WTC11 (cell line): ENCODE measurements at regions not wholly inside any gene's neighbourhood (a gene's known extent, or its start where the extent isn't known, plus 50 kb on each side); places are given as distances from the start of the nearest gene placed in this dataset.
A peak's percentile ranks its signal among the peaks of the same experiment; 100 is the strongest.

Experiments
- ATAC-seq: fragments of 200-7000 bp; cut with Tn5 transposase; 2 replicates; pipeline ENCODE4 v1.10.0; 2021; ENCODE audit warnings: mild to moderate bottlenecking, moderate library complexity
- CTCF ChIA-PET: fragments of 300-600 bp; sonication (Branson Sonifier 250); formaldehyde crosslinking; loops from one replicate; lab custom pipeline; 2021; ENCODE audit warnings: antibody characterized with exemption; lab: Charles Lee
- POLR2A ChIA-PET: fragments of 350-600 bp; sonication (Branson Sonifier 250); formaldehyde crosslinking; loops from one replicate; lab custom pipeline; 2021; ENCODE audit warnings: antibody characterized with exemption; lab: Charles Lee
- DNase-seq: peaks from one replicate; pipeline ENCODE4 v3.0.0; 2021; ENCODE audit warnings: low spot score
- H3K27ac Mint-ChIP-seq: 2 replicates; pipeline ENCODE4 v1.8.0; 2021; ENCODE audit warnings: mixed read lengths
- H3K27me3 Mint-ChIP-seq: 2 replicates; pipeline ENCODE4 v1.8.0; 2021; ENCODE audit warnings: low read depth, mild to moderate bottlenecking, moderate library complexity, mixed read lengths
- H3K36me3 Mint-ChIP-seq: 2 replicates; pipeline ENCODE4 v1.8.0; 2021; ENCODE audit warnings: mixed read lengths
- H3K4me1 Mint-ChIP-seq: 2 replicates; pipeline ENCODE4 v1.8.0; 2022; ENCODE audit warnings: mixed read lengths
- H3K4me3 Mint-ChIP-seq: 2 replicates; pipeline ENCODE4 v1.8.0; 2021; ENCODE audit warnings: mild to moderate bottlenecking, moderate library complexity, mixed read lengths
- H3K9me3 Mint-ChIP-seq: 2 replicates; pipeline ENCODE4 v1.8.0; 2021; ENCODE audit warnings: mixed read lengths
- ATF1 ChIP-seq: sonication (generic); formaldehyde crosslinking; IDR thresholded peaks from 2 replicates; pipeline ENCODE4 v1.8.1; 2023; ENCODE audit warnings: mild to moderate bottlenecking, moderate library complexity, missing genetic modification reagents
- CBFB ChIP-seq: sonication (generic); formaldehyde crosslinking; IDR thresholded peaks from 2 replicates; pipeline ENCODE4 v1.8.1; 2022; ENCODE audit warnings: mild to moderate bottlenecking, low read depth, missing genetic modification reagents
- E2F4 ChIP-seq: sonication (generic); formaldehyde crosslinking; IDR thresholded peaks from 2 replicates; pipeline ENCODE4 v1.8.1; 2022; ENCODE audit warnings: low read depth, mild to moderate bottlenecking, moderate library complexity, missing genetic modification reagents, borderline replicate concordance
- ELF4 ChIP-seq: sonication (generic); formaldehyde crosslinking; IDR thresholded peaks from 2 replicates; pipeline ENCODE4 v1.8.1; 2022; ENCODE audit warnings: low read depth, mild to moderate bottlenecking, moderate library complexity, missing genetic modification reagents
- GRHL2 ChIP-seq: fragments of 250-450 bp; sonication (Bioruptor Pico); IDR thresholded peaks from 2 replicates; pipeline ENCODE4 v1.8.0; 2022; ENCODE audit warnings: mild to moderate bottlenecking, moderate library complexity; ENCODE audit not compliant: insufficient replicate concordance, severe bottlenecking
- HMGXB4 ChIP-seq: sonication (generic); formaldehyde crosslinking; IDR thresholded peaks from 2 replicates; pipeline ENCODE4 v1.8.1; 2023; ENCODE audit warnings: mild to moderate bottlenecking, moderate library complexity, missing genetic modification reagents
- MAX ChIP-seq: sonication (generic); formaldehyde crosslinking; IDR thresholded peaks from 2 replicates; pipeline ENCODE4 v1.8.0; 2022; ENCODE audit warnings: mild to moderate bottlenecking, missing genetic modification reagents
- TEAD4 ChIP-seq: sonication (generic); formaldehyde crosslinking; IDR thresholded peaks from 2 replicates; pipeline ENCODE4 v1.8.0; 2022; ENCODE audit warnings: mild to moderate bottlenecking, missing genetic modification reagents
- ZNF317 ChIP-seq: sonication (generic); formaldehyde crosslinking; IDR thresholded peaks from 2 replicates; pipeline ENCODE4 v1.8.1; 2023; ENCODE audit warnings: low read depth, mild to moderate bottlenecking, moderate library complexity, missing genetic modification reagents, borderline replicate concordance
- ZNF532 ChIP-seq: fragments of 250-450 bp; sonication (Bioruptor Pico); IDR thresholded peaks from 2 replicates; pipeline ENCODE4 v1.9.0; 2021; ENCODE audit warnings: mild to moderate bottlenecking, borderline replicate concordance
- TF ChIP-seq, protein P1 (sequence below): sonication (generic); formaldehyde crosslinking; IDR thresholded peaks from 2 replicates; pipeline ENCODE4 v1.8.0; 2022; ENCODE audit warnings: mild to moderate bottlenecking, missing genetic modification reagents
- TF ChIP-seq, protein P2 (sequence below): sonication (generic); formaldehyde crosslinking; IDR thresholded peaks from 2 replicates; pipeline ENCODE4 v1.8.1; 2022; ENCODE audit warnings: low read depth, missing genetic modification reagents, borderline replicate concordance
- TF ChIP-seq, protein P3 (sequence below): fragments of 250-450 bp; sonication (Bioruptor Pico); IDR thresholded peaks from 2 replicates; pipeline ENCODE4 v1.9.0; 2021; ENCODE audit warnings: mild to moderate bottlenecking

GRCh38 chr12:88406905-88407304 lies 173.4 kb downstream of the KITLG start:
- CTCF ChIA-PET: no interaction called here
- ATAC-seq: no peak
- no peak overlapping the region for H3K27ac Mint-ChIP-seq
- no peak overlapping the region for H3K4me3 Mint-ChIP-seq
- peaks cover 15% of the 10 kb centered on the region for H3K4me1 Mint-ChIP-seq
- no peaks in the 10 kb centered on the region for H3K9me3 Mint-ChIP-seq
- POLR2A ChIA-PET: no interaction called here
- TF ChIP-seq CBFB (CRISPR knock-in tag) (no peak), MAX (CRISPR knock-in tag) (no peak), GRHL2 (CRISPR knock-in tag) (no peak), ATF1 (no peak), ZNF317 (no peak)
- TF ChIP-seq, protein P1, sequence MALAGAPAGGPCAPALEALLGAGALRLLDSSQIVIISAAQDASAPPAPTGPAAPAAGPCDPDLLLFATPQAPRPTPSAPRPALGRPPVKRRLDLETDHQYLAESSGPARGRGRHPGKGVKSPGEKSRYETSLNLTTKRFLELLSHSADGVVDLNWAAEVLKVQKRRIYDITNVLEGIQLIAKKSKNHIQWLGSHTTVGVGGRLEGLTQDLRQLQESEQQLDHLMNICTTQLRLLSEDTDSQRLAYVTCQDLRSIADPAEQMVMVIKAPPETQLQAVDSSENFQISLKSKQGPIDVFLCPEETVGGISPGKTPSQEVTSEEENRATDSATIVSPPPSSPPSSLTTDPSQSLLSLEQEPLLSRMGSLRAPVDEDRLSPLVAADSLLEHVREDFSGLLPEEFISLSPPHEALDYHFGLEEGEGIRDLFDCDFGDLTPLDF: no peak
- DNase-seq: no peak
- no peaks in the 10 kb centered on the region for H3K27me3 Mint-ChIP-seq
- H3K36me3 Mint-ChIP-seq: no peaks in the 10 kb centered on the region

- no peak for DNase-seq
- H3K27me3 Mint-ChIP-seq: no peaks in the 10 kb centered on the region
- CTCF ChIA-PET: no interaction called here
- TF ChIP-seq, protein P2, sequence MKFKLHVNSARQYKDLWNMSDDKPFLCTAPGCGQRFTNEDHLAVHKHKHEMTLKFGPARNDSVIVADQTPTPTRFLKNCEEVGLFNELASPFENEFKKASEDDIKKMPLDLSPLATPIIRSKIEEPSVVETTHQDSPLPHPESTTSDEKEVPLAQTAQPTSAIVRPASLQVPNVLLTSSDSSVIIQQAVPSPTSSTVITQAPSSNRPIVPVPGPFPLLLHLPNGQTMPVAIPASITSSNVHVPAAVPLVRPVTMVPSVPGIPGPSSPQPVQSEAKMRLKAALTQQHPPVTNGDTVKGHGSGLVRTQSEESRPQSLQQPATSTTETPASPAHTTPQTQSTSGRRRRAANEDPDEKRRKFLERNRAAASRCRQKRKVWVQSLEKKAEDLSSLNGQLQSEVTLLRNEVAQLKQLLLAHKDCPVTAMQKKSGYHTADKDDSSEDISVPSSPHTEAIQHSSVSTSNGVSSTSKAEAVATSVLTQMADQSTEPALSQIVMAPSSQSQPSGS: no peak
- TF ChIP-seq HMGXB4 (no peak), ELF4 (CRISPR knock-in tag) (no peak)
- no peak overlapping the region for H3K4me3 Mint-ChIP-seq
- H3K27ac Mint-ChIP-seq: peak overlapping the region; percentile 25; the same call in 1 of the 2 replicates
- peaks cover 18% of the 10 kb centered on the region for H3K4me1 Mint-ChIP-seq
- ATAC-seq: no peak; the same call in 1 of the 2 replicates
- H3K36me3 Mint-ChIP-seq: no peaks in the 10 kb centered on the region
- POLR2A ChIA-PET: no interaction called here
- no peaks in the 10 kb centered on the region for H3K9me3 Mint-ChIP-seq
Measured at GRCh38 chr12:88408823-88409222, 171.4 kb downstream of the KITLG start.

DNA sequence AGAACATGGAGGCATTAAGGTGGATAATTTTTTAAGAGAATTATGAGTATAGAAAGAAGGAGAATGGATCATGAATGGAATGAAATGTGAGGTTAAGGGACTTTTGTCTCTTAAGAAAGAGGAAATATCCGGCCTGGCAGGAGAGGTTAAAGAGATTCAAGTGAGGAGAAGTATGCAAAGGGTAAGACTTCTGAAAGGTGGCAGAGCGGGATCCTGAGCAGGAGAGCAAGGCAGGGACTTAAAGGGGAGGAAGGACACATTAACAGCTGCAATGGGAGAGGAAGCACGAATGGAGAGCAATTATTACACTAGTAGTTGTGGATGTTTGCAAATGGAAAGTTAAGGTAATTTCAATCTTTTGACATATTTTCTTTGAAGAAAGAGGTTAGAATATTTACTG lies 171.0 kb downstream of the KITLG start:
- CTCF ChIA-PET: no interaction called here
- ATAC-seq (peak; percentile 92), DNase-seq (no peak)
- H3K27me3 Mint-ChIP-seq: no peaks in the 10 kb centered on the region
- peaks cover 18% of the 10 kb centered on the region for H3K4me1 Mint-ChIP-seq
- peak overlapping the region; percentile 25; the same call in 1 of the 2 replicates for H3K27ac Mint-ChIP-seq
- no peaks in the 10 kb centered on the region for H3K9me3 Mint-ChIP-seq
- no peaks in the 10 kb centered on the region for H3K36me3 Mint-ChIP-seq
- POLR2A ChIA-PET: no interaction called here
- no peak overlapping the region for H3K4me3 Mint-ChIP-seq
- TF ChIP-seq, protein P1: no peak
- TF ChIP-seq, protein P3, sequence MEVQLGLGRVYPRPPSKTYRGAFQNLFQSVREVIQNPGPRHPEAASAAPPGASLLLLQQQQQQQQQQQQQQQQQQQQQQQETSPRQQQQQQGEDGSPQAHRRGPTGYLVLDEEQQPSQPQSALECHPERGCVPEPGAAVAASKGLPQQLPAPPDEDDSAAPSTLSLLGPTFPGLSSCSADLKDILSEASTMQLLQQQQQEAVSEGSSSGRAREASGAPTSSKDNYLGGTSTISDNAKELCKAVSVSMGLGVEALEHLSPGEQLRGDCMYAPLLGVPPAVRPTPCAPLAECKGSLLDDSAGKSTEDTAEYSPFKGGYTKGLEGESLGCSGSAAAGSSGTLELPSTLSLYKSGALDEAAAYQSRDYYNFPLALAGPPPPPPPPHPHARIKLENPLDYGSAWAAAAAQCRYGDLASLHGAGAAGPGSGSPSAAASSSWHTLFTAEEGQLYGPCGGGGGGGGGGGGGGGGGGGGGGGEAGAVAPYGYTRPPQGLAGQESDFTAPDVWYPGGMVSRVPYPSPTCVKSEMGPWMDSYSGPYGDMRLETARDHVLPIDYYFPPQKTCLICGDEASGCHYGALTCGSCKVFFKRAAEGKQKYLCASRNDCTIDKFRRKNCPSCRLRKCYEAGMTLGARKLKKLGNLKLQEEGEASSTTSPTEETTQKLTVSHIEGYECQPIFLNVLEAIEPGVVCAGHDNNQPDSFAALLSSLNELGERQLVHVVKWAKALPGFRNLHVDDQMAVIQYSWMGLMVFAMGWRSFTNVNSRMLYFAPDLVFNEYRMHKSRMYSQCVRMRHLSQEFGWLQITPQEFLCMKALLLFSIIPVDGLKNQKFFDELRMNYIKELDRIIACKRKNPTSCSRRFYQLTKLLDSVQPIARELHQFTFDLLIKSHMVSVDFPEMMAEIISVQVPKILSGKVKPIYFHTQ: no peak
- TF ChIP-seq TEAD4 (CRISPR knock-in tag): no peak
- TF ChIP-seq, protein P2: no peak
- no peak for TF ChIP-seq E2F4 (CRISPR knock-in tag)
- no peak for TF ChIP-seq MAX (CRISPR knock-in tag)
- TF ChIP-seq ZNF532: no peak
